ENCODE measurements at regions not wholly inside any gene's neighbourhood (a gene's known extent, or its start where the extent isn't known, plus 50 kb on each side); places are given as distances from the start of the nearest gene placed in this dataset.
A peak's percentile ranks its signal among the peaks of the same experiment; 100 is the strongest.

DNA sequence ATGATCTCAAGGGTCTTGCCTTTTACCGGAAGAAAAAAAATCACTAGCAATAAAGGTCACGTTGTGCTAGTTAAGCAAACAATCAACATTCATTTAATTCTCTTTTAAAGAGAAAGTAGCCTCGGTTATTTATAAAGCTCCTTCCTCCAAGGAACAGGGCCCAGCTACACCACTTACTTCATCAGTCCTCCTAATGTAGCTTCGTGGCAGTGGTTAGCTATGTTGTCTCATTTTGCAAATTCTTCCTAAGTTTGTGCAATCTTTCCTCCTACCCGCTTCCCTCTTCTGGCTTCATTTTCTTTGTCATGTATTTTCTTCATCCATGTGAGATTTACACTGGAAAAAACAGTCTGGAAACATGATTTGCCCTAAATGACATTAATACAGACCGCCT, 554.2 kb downstream of the NUF2 start:
- no peaks in the 10 kb centered on the region for H3K36me3 ChIP-seq
- intact Hi-C loops (cut with DNase I) = no loop called here
- no peaks in the 10 kb centered on the region for H3K4me1 ChIP-seq (ENCODE audit: insufficient read depth)
- H3K27me3 ChIP-seq = no peaks in the 10 kb centered on the region
- 29 to 39% (median 36%) methylated on average over 6 of the region's 6 CpGs for WGBS, 3 donors
- H3K4me3 ChIP-seq = no peak overlapping the region
- H3K27ac ChIP-seq = no peak overlapping the region
- DNase-seq = no peak
- TF ChIP-seq, protein P1, sequence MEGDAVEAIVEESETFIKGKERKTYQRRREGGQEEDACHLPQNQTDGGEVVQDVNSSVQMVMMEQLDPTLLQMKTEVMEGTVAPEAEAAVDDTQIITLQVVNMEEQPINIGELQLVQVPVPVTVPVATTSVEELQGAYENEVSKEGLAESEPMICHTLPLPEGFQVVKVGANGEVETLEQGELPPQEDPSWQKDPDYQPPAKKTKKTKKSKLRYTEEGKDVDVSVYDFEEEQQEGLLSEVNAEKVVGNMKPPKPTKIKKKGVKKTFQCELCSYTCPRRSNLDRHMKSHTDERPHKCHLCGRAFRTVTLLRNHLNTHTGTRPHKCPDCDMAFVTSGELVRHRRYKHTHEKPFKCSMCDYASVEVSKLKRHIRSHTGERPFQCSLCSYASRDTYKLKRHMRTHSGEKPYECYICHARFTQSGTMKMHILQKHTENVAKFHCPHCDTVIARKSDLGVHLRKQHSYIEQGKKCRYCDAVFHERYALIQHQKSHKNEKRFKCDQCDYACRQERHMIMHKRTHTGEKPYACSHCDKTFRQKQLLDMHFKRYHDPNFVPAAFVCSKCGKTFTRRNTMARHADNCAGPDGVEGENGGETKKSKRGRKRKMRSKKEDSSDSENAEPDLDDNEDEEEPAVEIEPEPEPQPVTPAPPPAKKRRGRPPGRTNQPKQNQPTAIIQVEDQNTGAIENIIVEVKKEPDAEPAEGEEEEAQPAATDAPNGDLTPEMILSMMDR (IDR thresholded peaks at IDR 0.05) = no peak
- TF ChIP-seq POLR2A (IDR thresholded peaks at IDR 0.05) (no peak), EP300 (IDR thresholded peaks at IDR 0.05) (no peak)
- H3K9me3 ChIP-seq = no peaks in the 10 kb centered on the region

DNA sequence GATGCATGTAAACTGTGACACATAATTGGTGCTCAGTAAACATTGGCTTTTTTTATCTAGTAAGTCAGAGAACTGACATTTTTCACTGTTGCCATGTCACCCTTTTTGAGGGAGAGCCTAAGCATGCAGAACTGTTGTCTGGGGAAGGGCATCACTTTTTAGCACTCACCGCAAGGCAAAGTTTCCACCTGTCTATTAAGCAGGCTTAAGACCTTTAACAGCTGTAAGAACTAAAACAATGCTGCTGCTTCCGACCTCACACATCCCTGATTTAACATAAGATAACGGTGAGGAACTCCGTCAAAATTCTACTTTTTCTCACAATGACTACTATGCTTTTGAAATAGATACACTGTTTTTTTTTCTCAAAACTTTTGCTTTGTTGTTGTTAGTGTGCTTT, 554.8 kb downstream of the NUF2 start:
- no peaks in the 10 kb centered on the region for H3K36me3 ChIP-seq
- no peaks in the 10 kb centered on the region for H3K27me3 ChIP-seq
- H3K9me3 ChIP-seq = no peaks in the 10 kb centered on the region
- no peak overlapping the region for H3K27ac ChIP-seq
- no peak for DNase-seq
- WGBS, 3 donors = 76 to 81% (median 78%) methylated on average over 4 of the region's 4 CpGs
- H3K4me1 ChIP-seq (ENCODE audit: insufficient read depth) = no peaks in the 10 kb centered on the region
- TF ChIP-seq EP300 (IDR thresholded peaks at IDR 0.05) (no peak), POLR2A (IDR thresholded peaks at IDR 0.05) (no peak)
- TF ChIP-seq, protein P1 (IDR thresholded peaks at IDR 0.05) = no peak
- intact Hi-C loops (cut with DNase I) = no loop called here
- no peak overlapping the region for H3K4me3 ChIP-seq

DNA sequence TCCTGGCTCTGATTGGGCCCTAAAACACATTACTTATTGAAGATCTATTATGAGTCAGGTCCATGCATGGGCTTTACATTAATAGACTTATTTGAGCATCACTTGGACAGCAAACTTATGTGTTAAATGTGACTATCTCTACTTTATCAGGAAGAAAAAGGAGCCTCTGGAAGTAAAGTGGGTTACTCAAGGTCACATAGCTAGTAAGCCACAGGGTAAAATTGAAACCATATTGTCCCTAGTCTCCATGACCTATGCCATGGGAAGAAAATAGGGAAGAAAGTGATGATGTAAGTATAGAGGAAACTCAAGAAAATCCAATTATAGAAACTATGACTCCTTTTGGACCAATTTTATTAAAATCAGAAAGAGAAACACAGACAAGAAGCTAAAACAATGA, 555.3 kb downstream of the NUF2 start:
- H3K27me3 ChIP-seq = no peaks in the 10 kb centered on the region
- H3K4me3 ChIP-seq = no peak overlapping the region
- intact Hi-C loops (cut with DNase I) = no loop called here
- H3K36me3 ChIP-seq = no peaks in the 10 kb centered on the region
- H3K9me3 ChIP-seq = no peaks in the 10 kb centered on the region
- no peak for DNase-seq
- H3K4me1 ChIP-seq (ENCODE audit: insufficient read depth) = no peaks in the 10 kb centered on the region
- no peak overlapping the region for H3K27ac ChIP-seq
- no peak for TF ChIP-seq POLR2A (IDR thresholded peaks at IDR 0.05)
- TF ChIP-seq, protein P1 (IDR thresholded peaks at IDR 0.05) = no peak
- no peak for TF ChIP-seq EP300 (IDR thresholded peaks at IDR 0.05)

DNA sequence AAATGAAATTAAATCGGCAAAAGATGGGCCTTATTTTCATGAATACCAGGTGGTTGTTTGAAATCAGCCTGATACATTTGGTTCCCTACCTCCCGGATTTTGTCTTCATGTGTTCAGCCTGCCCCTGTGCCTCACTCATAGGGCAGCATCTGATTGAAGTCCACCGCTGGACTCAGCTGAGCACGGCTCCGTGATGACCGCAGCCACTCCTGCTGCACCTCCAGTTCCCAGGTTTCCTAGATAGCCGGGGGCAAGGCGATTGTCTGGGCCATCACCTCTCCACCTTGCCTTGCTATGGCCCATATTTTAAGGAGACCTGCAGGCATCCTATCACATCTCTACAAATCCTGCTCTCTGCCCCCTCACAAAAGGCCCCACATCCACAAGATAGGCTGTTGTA, 563.8 kb downstream of the NUF2 start:
- Histone ChIP-seq H3K27me3 (no peaks in the 10 kb centered on the region), H3K27ac (no peak overlapping the region), H3K4me3 (no peak overlapping the region), H3K36me3 (no peaks in the 10 kb centered on the region), H3K4me1 (ENCODE audit: insufficient read depth) (no peaks in the 10 kb centered on the region), H3K9me3 (no peaks in the 10 kb centered on the region)
- DNase-seq = peak in 1 of 5 donors; percentile 10
- TF ChIP-seq, protein P1 (IDR thresholded peaks at IDR 0.05) = no peak
- TF ChIP-seq EP300 (IDR thresholded peaks at IDR 0.05) = no peak
- TF ChIP-seq POLR2A (IDR thresholded peaks at IDR 0.05) = no peak
- intact Hi-C loops (cut with DNase I) = no loop called here
- 85 to 92% (median 90%) methylated on average over 8 of the region's 8 CpGs for WGBS, 3 donors

DNA sequence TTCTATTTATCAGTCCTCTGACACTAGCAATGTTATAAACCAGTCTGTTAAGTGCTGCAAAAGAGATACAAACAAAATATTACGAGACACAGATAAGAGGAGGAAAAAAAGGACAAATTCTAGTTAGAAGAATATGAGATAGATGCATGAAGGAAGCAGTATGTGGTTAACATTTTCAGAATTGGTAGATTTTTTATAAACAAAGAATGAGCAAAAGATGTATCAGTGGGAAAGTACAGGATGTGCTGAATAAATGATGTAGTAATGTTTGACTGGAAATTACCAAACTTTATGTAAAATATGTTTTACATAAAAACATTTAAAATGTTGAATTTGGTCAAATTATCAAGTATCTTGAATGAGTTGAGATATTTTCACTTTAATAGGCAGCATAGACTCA, 574.2 kb downstream of the NUF2 start:
- 25 to 27% (median 26%) methylated on average over 1 of the region's 1 CpG for WGBS, 3 donors
- H3K9me3 ChIP-seq = no peaks in the 10 kb centered on the region
- H3K4me1 ChIP-seq (ENCODE audit: insufficient read depth) = no peaks in the 10 kb centered on the region
- no peaks in the 10 kb centered on the region for H3K27me3 ChIP-seq
- no peak for DNase-seq
- H3K36me3 ChIP-seq = no peaks in the 10 kb centered on the region
- no peak overlapping the region for H3K27ac ChIP-seq
- TF ChIP-seq POLR2A (IDR thresholded peaks at IDR 0.05) (no peak), EP300 (IDR thresholded peaks at IDR 0.05) (no peak)
- TF ChIP-seq, protein P1 (IDR thresholded peaks at IDR 0.05) = no peak
- intact Hi-C loops (cut with DNase I) = no loop called here
- no peak overlapping the region for H3K4me3 ChIP-seq
